Memory B cell (primary cell): ENCODE measurements at regions not wholly inside any gene's neighbourhood (a gene's known extent, or its start where the extent isn't known, plus 50 kb on each side); places are given as distances from the start of the nearest gene placed in this dataset.

ENCODE experiments used
- ATAC-seq: fragments of 150-1000 bp; cut with Tn5 transposase; 2 replicates; pipeline ENCODE4 v1.10.0; 2021; ENCODE audit warnings: low read depth, mild to moderate bottlenecking, moderate library complexity
- DNase-seq, 2 donors: peaks; one replicate each; pipeline ENCODE4 v3.0.0; 2022; ENCODE audit warnings: low spot score in 2 of 2
- H3K27ac Mint-ChIP-seq: one replicate; pipeline ENCODE4 v1.8.0; 2022; ENCODE audit warnings: mild to moderate bottlenecking, moderate library complexity, mixed read lengths
- H3K27me3 Mint-ChIP-seq: one replicate; pipeline ENCODE4 v1.8.0; 2022; ENCODE audit warnings: mixed read lengths
- H3K36me3 Mint-ChIP-seq: one replicate; pipeline ENCODE4 v1.8.0; 2022; ENCODE audit warnings: mild to moderate bottlenecking, mixed read lengths
- H3K4me1 Mint-ChIP-seq: one replicate; pipeline ENCODE4 v1.8.0; 2022; ENCODE audit warnings: mixed read lengths
- H3K4me3 Mint-ChIP-seq: one replicate; pipeline ENCODE4 v1.8.0; 2022; ENCODE audit warnings: mild to moderate bottlenecking, moderate library complexity, mixed read lengths
- H3K9me3 Mint-ChIP-seq: one replicate; pipeline ENCODE4 v1.8.0; 2022; ENCODE audit warnings: mixed read lengths

DNA sequence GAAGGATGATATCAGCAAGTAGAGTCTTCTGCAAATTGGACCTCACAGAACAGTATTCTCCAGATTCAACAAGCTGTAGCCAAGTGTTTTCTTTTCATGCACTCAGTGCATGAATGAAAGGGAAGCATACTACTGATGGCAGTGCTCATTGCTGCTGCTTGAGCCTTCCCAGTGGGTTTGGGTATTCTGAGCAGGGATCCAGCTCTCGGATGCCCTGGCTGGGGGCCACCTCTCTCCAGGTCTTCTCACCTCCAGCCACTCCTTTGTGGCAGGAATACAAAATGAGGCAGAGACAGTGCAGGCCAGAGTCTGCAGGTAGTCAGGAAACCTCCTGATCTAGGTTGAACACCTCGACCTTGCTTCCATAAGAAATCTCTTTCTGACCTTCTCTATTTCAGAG lies 390.4 kb upstream of the CELF4 start:
- Mint-ChIP-seq H3K27me3 (no peaks in the 10 kb centered on the region), H3K36me3 (no peaks in the 10 kb centered on the region), H3K4me3 (no peak overlapping the region), H3K4me1 (no peaks in the 10 kb centered on the region), H3K9me3 (peaks cover 10% of the 10 kb centered on the region), H3K27ac (no peak overlapping the region)
- DNase-seq (no peak), ATAC-seq (no peak)

DNA sequence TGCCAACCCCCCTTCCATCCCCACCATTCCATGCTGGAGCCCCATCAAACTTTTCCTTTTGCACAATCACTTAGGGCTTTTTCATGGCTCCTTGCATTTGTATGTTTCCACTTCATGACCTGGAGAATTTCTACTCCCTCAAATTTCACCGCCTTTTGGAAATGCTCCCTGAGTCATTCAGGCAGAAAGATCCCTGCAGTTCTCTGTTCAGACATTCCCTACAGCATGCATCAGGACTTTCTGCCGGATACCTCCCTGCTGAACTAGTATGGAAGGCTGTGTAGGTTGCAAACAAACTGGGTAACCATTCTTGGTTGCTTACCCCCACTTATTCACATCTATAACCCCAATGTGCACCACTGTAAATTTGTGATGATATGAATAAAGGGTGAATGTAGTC lies 389.6 kb upstream of the CELF4 start:
- ATAC-seq, result no peak
- no peaks in the 10 kb centered on the region for H3K4me1 Mint-ChIP-seq
- no peak overlapping the region for H3K4me3 Mint-ChIP-seq
- no peak for DNase-seq
- H3K27me3 Mint-ChIP-seq, result no peaks in the 10 kb centered on the region
- H3K9me3 Mint-ChIP-seq, result peaks cover 8% of the 10 kb centered on the region
- H3K27ac Mint-ChIP-seq, result no peak overlapping the region
- no peaks in the 10 kb centered on the region for H3K36me3 Mint-ChIP-seq

DNA sequence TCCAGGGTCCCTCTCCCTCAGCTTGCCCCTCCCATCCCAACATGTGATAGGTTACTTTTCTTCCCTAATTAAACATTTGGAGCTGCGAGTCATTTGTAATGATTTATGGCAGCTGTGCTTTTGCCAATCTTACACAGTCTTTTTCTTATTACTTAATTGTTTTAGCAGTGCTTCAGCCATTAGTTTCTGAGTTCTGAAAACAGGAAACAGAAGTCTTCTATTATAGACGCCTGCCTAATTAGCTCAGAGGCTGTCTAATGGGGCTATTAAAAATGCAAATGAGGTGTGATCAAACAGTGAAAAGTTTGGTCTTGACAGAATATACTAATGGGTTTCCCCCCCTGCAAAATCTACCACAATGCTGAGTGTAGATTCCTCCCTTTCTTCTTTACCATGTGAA lies 388.3 kb upstream of the CELF4 start:
- H3K27ac Mint-ChIP-seq, result no peak overlapping the region
- H3K9me3 Mint-ChIP-seq, result peaks cover 9% of the 10 kb centered on the region
- no peaks in the 10 kb centered on the region for H3K27me3 Mint-ChIP-seq
- no peak for ATAC-seq
- no peaks in the 10 kb centered on the region for H3K4me1 Mint-ChIP-seq
- no peaks in the 10 kb centered on the region for H3K36me3 Mint-ChIP-seq
- no peak overlapping the region for H3K4me3 Mint-ChIP-seq
- DNase-seq, result no peak

DNA sequence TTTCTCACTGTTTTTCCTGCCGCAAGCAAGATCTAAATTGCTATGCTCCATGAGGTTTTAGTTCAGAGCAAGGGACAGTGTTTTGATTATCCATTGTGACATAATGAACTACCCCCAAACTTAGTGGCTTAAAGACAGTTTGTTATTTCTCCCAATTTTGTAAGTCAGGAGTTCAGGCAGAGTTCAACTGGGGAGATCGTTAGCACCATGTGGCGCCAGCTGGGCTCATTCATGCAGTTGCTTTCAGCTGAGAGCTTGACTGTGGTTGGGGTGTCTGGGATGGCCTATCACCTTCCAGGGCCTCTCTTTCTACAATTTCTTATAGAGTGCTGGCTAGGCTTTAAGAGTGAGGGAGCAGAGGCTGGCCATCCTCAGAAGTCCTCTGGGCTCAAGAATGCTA lies 382.9 kb upstream of the CELF4 start:
- Mint-ChIP-seq H3K4me3 (no peak overlapping the region), H3K36me3 (no peaks in the 10 kb centered on the region), H3K27me3 (no peaks in the 10 kb centered on the region), H3K27ac (no peak overlapping the region), H3K9me3 (peaks cover 6% of the 10 kb centered on the region), H3K4me1 (no peaks in the 10 kb centered on the region)
- no peak for DNase-seq
- ATAC-seq, result no peak

DNA sequence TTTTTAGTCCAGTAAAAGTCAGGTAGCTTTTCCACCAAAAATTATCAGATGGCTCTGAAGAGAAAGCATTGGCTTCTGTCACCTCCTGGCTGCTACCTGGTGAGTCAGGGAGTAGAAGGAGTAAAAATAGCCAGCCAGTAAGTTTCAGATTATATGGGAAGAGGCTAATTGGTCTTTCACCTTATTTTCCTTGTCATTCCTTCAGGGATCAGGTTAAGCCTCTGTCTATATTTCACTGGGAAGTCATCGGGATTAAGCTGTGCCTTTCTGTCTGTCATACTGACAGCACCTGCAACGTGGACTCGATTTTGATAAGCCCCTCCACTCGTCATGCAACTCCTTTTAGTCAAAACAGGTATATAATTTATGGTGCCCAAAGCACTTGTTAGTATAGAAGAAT lies 380.7 kb upstream of the CELF4 start:
- no peaks in the 10 kb centered on the region for H3K36me3 Mint-ChIP-seq
- no peaks in the 10 kb centered on the region for H3K27me3 Mint-ChIP-seq
- peaks cover 6% of the 10 kb centered on the region for H3K9me3 Mint-ChIP-seq
- no peak overlapping the region for H3K4me3 Mint-ChIP-seq
- no peaks in the 10 kb centered on the region for H3K4me1 Mint-ChIP-seq
- no peak for DNase-seq
- ATAC-seq, result no peak
- H3K27ac Mint-ChIP-seq, result no peak overlapping the region

GRCh38 chr18:37944700-37945270 lies 379.2 kb upstream of the CELF4 start:
- Mint-ChIP-seq H3K36me3 (no peaks in the 10 kb centered on the region), H3K27ac (no peak overlapping the region), H3K4me1 (no peaks in the 10 kb centered on the region), H3K4me3 (no peak overlapping the region), H3K27me3 (no peaks in the 10 kb centered on the region), H3K9me3 (peaks cover 2% of the 10 kb centered on the region)
- DNase-seq (no peak), ATAC-seq (no peak)

DNA sequence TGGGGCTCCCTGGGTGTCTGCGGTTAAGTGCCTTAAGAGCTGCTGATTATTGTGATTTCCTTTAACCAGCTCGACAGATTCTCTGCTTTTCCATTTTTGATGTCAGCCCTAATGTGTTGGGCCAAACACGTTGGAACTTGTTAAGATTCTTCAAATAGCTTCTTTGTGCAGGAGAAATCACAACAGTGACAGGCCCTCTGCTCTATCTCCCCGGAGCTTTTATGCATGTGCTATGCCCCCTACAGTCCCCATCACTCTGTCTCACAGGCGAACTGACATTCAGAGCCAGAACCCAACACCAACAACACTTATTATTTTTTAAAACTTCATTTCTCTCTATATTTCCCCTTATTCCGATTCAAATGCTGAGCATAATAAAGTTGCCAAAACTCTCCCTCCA lies 371.7 kb upstream of the CELF4 start:
- Mint-ChIP-seq H3K36me3 (no peaks in the 10 kb centered on the region), H3K9me3 (peaks cover 5% of the 10 kb centered on the region), H3K27me3 (no peaks in the 10 kb centered on the region), H3K4me3 (no peak overlapping the region), H3K4me1 (no peaks in the 10 kb centered on the region), H3K27ac (no peak overlapping the region)
- ATAC-seq (no peak), DNase-seq (no peak)

- Mint-ChIP-seq H3K4me1 (no peaks in the 10 kb centered on the region), H3K27me3 (no peaks in the 10 kb centered on the region), H3K4me3 (no peak overlapping the region), H3K27ac (no peak overlapping the region), H3K36me3 (no peaks in the 10 kb centered on the region), H3K9me3 (peaks cover 5% of the 10 kb centered on the region)
- ATAC-seq (no peak), DNase-seq (no peak)
Observed at GRCh38 chr18:37935086-37935485, 369.5 kb upstream of the CELF4 start.

GRCh38 chr18:37930640-37931039 lies 365.0 kb upstream of the CELF4 start:
- H3K4me1 Mint-ChIP-seq, result no peaks in the 10 kb centered on the region
- no peaks in the 10 kb centered on the region for H3K27me3 Mint-ChIP-seq
- DNase-seq, result no peak
- no peak overlapping the region for H3K27ac Mint-ChIP-seq
- H3K4me3 Mint-ChIP-seq, result no peak overlapping the region
- ATAC-seq, result no peak
- H3K9me3 Mint-ChIP-seq, result peaks cover 2% of the 10 kb centered on the region
- no peaks in the 10 kb centered on the region for H3K36me3 Mint-ChIP-seq

DNA sequence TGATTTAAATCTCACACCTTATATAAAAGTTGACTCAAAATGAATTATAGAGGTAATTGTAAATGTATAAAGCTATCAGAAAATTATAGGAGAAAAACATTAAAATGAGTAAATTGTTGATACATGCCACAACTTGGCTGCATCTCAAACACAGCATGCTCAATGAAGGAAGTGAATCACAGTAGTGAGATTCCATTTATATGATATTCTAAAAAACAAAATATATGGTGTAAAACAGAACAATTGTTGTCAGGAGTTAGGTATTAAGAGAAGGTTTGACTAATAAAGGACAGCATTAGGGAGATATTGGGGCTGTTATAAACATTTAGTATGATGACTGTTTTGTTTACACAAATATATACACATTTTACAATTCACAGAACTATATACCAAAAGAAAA lies 356.6 kb upstream of the CELF4 start:
- Mint-ChIP-seq H3K4me3 (no peak overlapping the region), H3K27ac (no peak overlapping the region), H3K27me3 (no peaks in the 10 kb centered on the region), H3K4me1 (no peaks in the 10 kb centered on the region), H3K36me3 (no peaks in the 10 kb centered on the region), H3K9me3 (peaks cover 5% of the 10 kb centered on the region)
- DNase-seq (no peak), ATAC-seq (no peak)

- Mint-ChIP-seq H3K27me3 (no peaks in the 10 kb centered on the region), H3K9me3 (peaks cover 5% of the 10 kb centered on the region), H3K4me3 (no peak overlapping the region), H3K36me3 (no peaks in the 10 kb centered on the region), H3K27ac (no peak overlapping the region), H3K4me1 (no peaks in the 10 kb centered on the region)
- DNase-seq (no peak), ATAC-seq (no peak)
Observed at GRCh38 chr18:37920865-37921264, 355.3 kb upstream of the CELF4 start.

DNA sequence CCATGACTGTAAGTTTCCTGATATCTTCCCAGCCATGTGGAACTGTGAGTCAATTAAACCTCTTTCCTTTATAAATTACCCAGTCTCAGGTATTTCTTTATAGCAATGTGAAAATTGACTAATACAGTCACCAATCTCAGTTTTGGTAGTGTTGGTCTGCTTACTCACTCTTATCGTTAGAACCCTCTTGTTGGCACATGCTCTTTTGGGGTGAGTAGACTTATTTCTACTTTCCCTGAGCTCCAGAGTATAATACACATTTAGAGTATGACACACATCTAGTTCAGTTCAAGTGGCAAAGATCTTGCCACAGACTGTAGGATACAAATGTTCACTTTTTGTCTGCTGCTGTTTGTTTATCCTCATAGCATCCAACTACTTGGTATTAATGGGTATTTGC lies 347.5 kb upstream of the CELF4 start:
- ATAC-seq (no peak), DNase-seq (no peak)

GRCh38 chr18:37902344-37902743 lies 336.7 kb upstream of the CELF4 start:
- ATAC-seq (no peak), DNase-seq (no peak)
- H3K9me3 Mint-ChIP-seq, result peaks cover 2% of the 10 kb centered on the region
- no peak overlapping the region for H3K4me3 Mint-ChIP-seq
- no peaks in the 10 kb centered on the region for H3K36me3 Mint-ChIP-seq
- no peaks in the 10 kb centered on the region for H3K4me1 Mint-ChIP-seq
- H3K27ac Mint-ChIP-seq, result no peak overlapping the region
- H3K27me3 Mint-ChIP-seq, result no peaks in the 10 kb centered on the region

More for the DNA sequence above, 347.5 kb upstream of the CELF4 start:
- no peak overlapping the region for H3K4me3 Mint-ChIP-seq
- H3K9me3 Mint-ChIP-seq, result no peaks in the 10 kb centered on the region
- no peaks in the 10 kb centered on the region for H3K36me3 Mint-ChIP-seq
- no peaks in the 10 kb centered on the region for H3K27me3 Mint-ChIP-seq
- H3K27ac Mint-ChIP-seq, result no peak overlapping the region
- H3K4me1 Mint-ChIP-seq, result no peaks in the 10 kb centered on the region

DNA sequence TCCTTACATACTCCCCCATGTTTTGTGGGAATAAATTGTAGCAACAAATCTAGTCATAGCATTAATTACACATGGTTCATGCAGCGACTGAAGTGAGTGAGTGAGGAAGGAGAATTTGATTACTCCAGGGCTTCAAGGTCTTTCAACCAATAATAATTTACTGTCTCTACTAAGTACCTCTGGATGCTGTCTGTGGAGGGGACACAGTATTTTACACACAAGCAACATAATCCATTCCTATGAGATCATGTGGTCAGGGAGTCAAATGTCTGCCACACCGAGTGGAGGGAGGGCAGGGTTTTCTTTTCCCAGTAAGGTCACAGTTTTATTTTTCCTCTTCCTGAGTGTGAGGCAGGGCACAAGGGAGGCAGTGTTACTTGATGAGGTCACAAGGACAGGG lies 334.7 kb upstream of the CELF4 start:
- Mint-ChIP-seq H3K36me3 (no peaks in the 10 kb centered on the region), H3K4me1 (no peaks in the 10 kb centered on the region), H3K27me3 (no peaks in the 10 kb centered on the region), H3K4me3 (no peak overlapping the region), H3K9me3 (peaks cover 2% of the 10 kb centered on the region), H3K27ac (no peak overlapping the region)
- no peak for ATAC-seq
- no peak for DNase-seq

DNA sequence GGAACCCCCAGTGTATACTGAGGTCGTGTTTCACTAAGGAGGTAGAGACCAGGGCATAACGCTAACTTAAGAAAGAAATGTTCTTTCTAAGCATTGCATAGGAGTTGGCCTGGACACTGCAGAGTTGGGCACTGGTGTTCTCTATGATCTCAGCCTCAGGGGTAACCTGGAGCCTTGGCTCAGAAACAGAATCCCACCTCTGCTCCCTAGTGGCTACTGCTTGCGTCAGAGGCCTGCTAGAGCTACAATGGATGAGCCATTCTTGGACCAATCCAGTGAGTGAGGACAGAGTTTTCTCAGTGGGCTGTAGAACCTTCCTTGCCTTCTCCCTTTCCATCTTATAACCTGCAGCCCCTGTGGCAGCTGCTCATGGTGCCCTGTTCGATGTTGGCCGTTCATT lies 324.4 kb upstream of the CELF4 start:
- Mint-ChIP-seq H3K27me3 (no peaks in the 10 kb centered on the region), H3K9me3 (peaks cover 3% of the 10 kb centered on the region), H3K27ac (no peak overlapping the region), H3K36me3 (no peaks in the 10 kb centered on the region), H3K4me1 (no peaks in the 10 kb centered on the region), H3K4me3 (no peak overlapping the region)
- DNase-seq (no peak), ATAC-seq (no peak)
